H9 (cell line): ENCODE measurements at regions not wholly inside any gene's neighbourhood (a gene's known extent, or its start where the extent isn't known, plus 50 kb on each side); places are given as distances from the start of the nearest gene placed in this dataset.

ENCODE experiments used
- DNase-seq: peaks from one replicate; pipeline ENCODE4 v3.0.0-alpha.2; 2017
- H2AFZ ChIP-seq: one replicate; pipeline ENCODE4 v1.6.1; 2013; ENCODE audit warnings: mild to moderate bottlenecking, low read length, control low read depth, moderate library complexity
- H2AK5ac ChIP-seq: 2 replicates; pipeline ENCODE4 v1.6.1; 2013; ENCODE audit warnings: low read length, control low read depth, mixed read lengths; ENCODE audit not compliant: insufficient read length
- H2BK120ac ChIP-seq: one replicate; pipeline ENCODE4 v1.6.1; 2013; ENCODE audit warnings: low read depth, mild to moderate bottlenecking, low read length, control low read depth, inconsistent platforms; ENCODE audit not compliant: poor library complexity, severe bottlenecking
- H2BK12ac ChIP-seq: 2 replicates; pipeline ENCODE4 v1.6.1; 2013; ENCODE audit warnings: low read length, control low read depth, mixed read lengths, low read depth; ENCODE audit not compliant: insufficient read length
- H2BK15ac ChIP-seq: 2 replicates; pipeline ENCODE4 v1.6.1; 2013; ENCODE audit warnings: low read depth, low read length, control low read depth
- H2BK20ac ChIP-seq: one replicate; pipeline ENCODE4 v1.6.1; 2013; ENCODE audit warnings: low read depth, mild to moderate bottlenecking, low read length, control low read depth, inconsistent platforms; ENCODE audit not compliant: poor library complexity, severe bottlenecking
- H2BK5ac ChIP-seq: 2 replicates; pipeline ENCODE4 v1.6.1; 2013; ENCODE audit warnings: low read length, control low read depth, mixed read lengths; ENCODE audit not compliant: insufficient read length
- H3K14ac ChIP-seq: 2 replicates; pipeline ENCODE4 v1.6.1; 2013; ENCODE audit warnings: low read length, control low read depth; ENCODE audit not compliant: insufficient read depth
- H3K18ac ChIP-seq: 2 replicates; pipeline ENCODE4 v1.6.1; 2013; ENCODE audit warnings: low read depth, mild to moderate bottlenecking, mixed read lengths, low read length, control low read depth; ENCODE audit not compliant: insufficient read length
- H3K23ac ChIP-seq: 2 replicates; pipeline ENCODE4 v1.6.1; 2013; ENCODE audit warnings: low read length, control low read depth, mixed read lengths, low read depth; ENCODE audit not compliant: insufficient read length
- H3K23me2 ChIP-seq: 2 replicates; pipeline ENCODE4 v1.6.1; 2013; ENCODE audit warnings: low read depth, mild to moderate bottlenecking, mixed read lengths, low read length, control low read depth; ENCODE audit not compliant: insufficient read length, poor library complexity, severe bottlenecking
- H3K27ac ChIP-seq: 2 replicates; pipeline ENCODE4 v1.5.1; 2013; ENCODE audit warnings: low read length, control low read depth, mixed read lengths, low read depth; ENCODE audit not compliant: insufficient read length
- H3K27me3 ChIP-seq: 2 replicates; pipeline ENCODE4 v1.6.1; 2013; ENCODE audit warnings: low read length, control low read depth, inconsistent platforms; ENCODE audit not compliant: insufficient read depth
- H3K4ac ChIP-seq: 2 replicates; pipeline ENCODE4 v1.6.1; 2013; ENCODE audit warnings: low read depth, mild to moderate bottlenecking, control low read depth, inconsistent platforms, low read length, moderate library complexity
- H3K4me1 ChIP-seq: 2 replicates; pipeline ENCODE4 v1.6.1; 2013; ENCODE audit warnings: low read length, control low read depth, inconsistent platforms; ENCODE audit not compliant: insufficient read depth
- H3K4me2 ChIP-seq: 2 replicates; pipeline ENCODE4 v1.6.1; 2013; ENCODE audit warnings: low read length, control low read depth, mixed read lengths; ENCODE audit not compliant: insufficient read length, insufficient read depth
- H3K56ac ChIP-seq: 2 replicates; pipeline ENCODE4 v1.6.1; 2013; ENCODE audit warnings: low read depth, mild to moderate bottlenecking, mixed read lengths, low read length, control low read depth; ENCODE audit not compliant: insufficient read length
- H3K79me1 ChIP-seq: 2 replicates; pipeline ENCODE4 v1.6.1; 2013; ENCODE audit warnings: low read depth, mild to moderate bottlenecking, moderate library complexity, low read length, control low read depth, inconsistent platforms; ENCODE audit not compliant: insufficient read depth, poor library complexity, severe bottlenecking
- H3K79me2 ChIP-seq: 2 replicates; pipeline ENCODE4 v1.6.1; 2013; ENCODE audit warnings: low read length, control low read depth, inconsistent platforms; ENCODE audit not compliant: insufficient read depth
- H3K9ac ChIP-seq: 2 replicates; pipeline ENCODE4 v1.6.1; 2013; ENCODE audit warnings: low read length, control low read depth, mixed read lengths; ENCODE audit not compliant: insufficient read length; ENCODE audit errors: extremely low read depth
- H3K9me3 ChIP-seq: one replicate; pipeline ENCODE4 v1.6.1; 2013; ENCODE audit warnings: low read depth, low read length, inconsistent platforms; ENCODE audit not compliant: control insufficient read depth
- H3T11ph ChIP-seq: one replicate; pipeline ENCODE4 v1.6.1; 2013; ENCODE audit warnings: mild to moderate bottlenecking, low read length, control low read depth, inconsistent platforms
- H4K20me1 ChIP-seq: one replicate; pipeline ENCODE4 v1.6.1; 2013; ENCODE audit not compliant: control insufficient read depth, insufficient read length, insufficient read depth
- H4K5ac ChIP-seq: 2 replicates; pipeline ENCODE4 v1.6.1; 2013; ENCODE audit warnings: low read depth, mild to moderate bottlenecking, mixed read lengths, low read length, control low read depth; ENCODE audit not compliant: insufficient read length
- H4K8ac ChIP-seq: replicated peaks from 2 replicates; pipeline ENCODE4 v1.6.1; 2013; ENCODE audit warnings: low read length, control low read depth, mixed read lengths, low read depth; ENCODE audit not compliant: insufficient read length
- H4K91ac ChIP-seq: 2 replicates; pipeline ENCODE4 v1.6.1; 2013; ENCODE audit warnings: low read depth, mild to moderate bottlenecking, moderate library complexity, mixed read lengths, low read length, control low read depth; ENCODE audit not compliant: insufficient read length
- H3K27ac Mint-ChIP-seq, 3 experiments: 2 replicates in 2 of 3; 3 replicates in 1 of 3; pipeline ENCODE4 v1.8.0; 2020 to 2021; ENCODE audit warnings: mixed read lengths in 3 of 3, mild to moderate bottlenecking in 1 of 3, moderate library complexity in 1 of 3
- H3K27me3 Mint-ChIP-seq: 2 replicates; pipeline ENCODE4 v1.8.0; 2021; ENCODE audit warnings: low read depth, mild to moderate bottlenecking, moderate library complexity, mixed read lengths
- H3K36me3 Mint-ChIP-seq, 3 experiments: 2 replicates in 2 of 3; 3 replicates in 1 of 3; pipeline ENCODE4 v1.8.0; 2020 to 2021; ENCODE audit warnings: low read depth in 3 of 3, mixed read lengths in 3 of 3; ENCODE audit not compliant: insufficient read depth in 1 of 3
- H3K4me1 Mint-ChIP-seq, 2 experiments: 2 replicates each; pipeline ENCODE4 v1.8.0; 2020; ENCODE audit warnings: mixed read lengths in 2 of 2
- H3K4me3 Mint-ChIP-seq, 2 experiments: 2 replicates in 1 of 2; 3 replicates in 1 of 2; pipeline ENCODE4 v1.8.0; 2020 to 2021; ENCODE audit warnings: mild to moderate bottlenecking in 2 of 2, mixed read lengths in 2 of 2, moderate library complexity in 1 of 2
- H3K9me3 Mint-ChIP-seq, 2 experiments: 2 replicates in 1 of 2; 3 replicates in 1 of 2; pipeline ENCODE4 v1.8.0; 2020; ENCODE audit warnings: mild to moderate bottlenecking in 2 of 2, mixed read lengths in 2 of 2, moderate library complexity in 1 of 2
- WGBS: extraction: QIAGEN DNeasy Blood & Tissue Kit; methylation state at CpG from one replicate; pipeline ENCODE4 v1.1.7; 2013; ENCODE audit warnings: missing lambda C conversion rate, low lambda C conversion rate, mixed read lengths; ENCODE audit not compliant: insufficient read length; ENCODE audit errors: extremely low coverage; 5-methylcytosine and 5-hydroxymethylcytosine counted together
- TF ChIP-seq, protein P1 (sequence below): fragments of 200-600 bp; sonication (generic); conservative IDR thresholded peaks from 3 replicates; pipeline ENCODE4 v1.8.0; 2021; ENCODE audit warnings: antibody characterized with exemption, mild to moderate bottlenecking

DNA sequence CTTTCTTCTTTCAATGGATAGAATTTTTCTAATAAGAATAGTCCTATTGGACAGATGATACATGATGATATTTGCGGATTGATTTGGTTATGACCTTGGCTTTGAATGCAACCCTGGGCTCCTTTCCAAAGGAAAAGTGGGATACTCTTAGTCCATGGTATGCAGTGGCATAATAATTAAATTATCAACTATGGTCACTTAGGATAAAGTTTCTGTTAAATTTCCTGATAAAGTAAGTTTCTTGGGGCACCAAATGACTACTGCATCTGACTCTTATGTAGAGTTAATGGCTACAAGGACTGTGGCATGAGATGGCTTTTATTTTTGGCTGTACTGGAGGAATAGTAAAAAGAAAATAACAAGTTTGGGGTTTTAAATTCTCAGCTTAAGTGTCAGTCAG, 126.7 kb downstream of the QPCT start:
- Mint-ChIP-seq H3K9me3 (no peaks in the 10 kb centered on the region), H3K4me1 (no peaks in the 10 kb centered on the region), H3K27me3 (peaks cover 2% of the 10 kb centered on the region; the same call in 1 of the 2 replicates), H3K36me3 (no peaks in the 10 kb centered on the region), H3K4me3 (no peak overlapping the region), H3K27ac (no peak overlapping the region)
- Histone ChIP-seq H2BK5ac (no peak overlapping the region), H3K23me2 (no peaks in the 10 kb centered on the region), H3K9ac (no peak overlapping the region), H3T11ph (no peak overlapping the region), H3K4ac (no peak overlapping the region), H3K56ac (no peak overlapping the region), H3K79me1 (no peaks in the 10 kb centered on the region), H3K4me2 (no peak overlapping the region), H3K79me2 (no peaks in the 10 kb centered on the region), H3K18ac (no peak overlapping the region), H2BK12ac (no peak overlapping the region), H2AFZ (no peak overlapping the region), H4K5ac (no peak overlapping the region), H3K27me3 (no peaks in the 10 kb centered on the region), H2AK5ac (no peak overlapping the region), H4K8ac (no peak overlapping the region), H2BK120ac (no peak overlapping the region), H3K27ac (no peak overlapping the region), H3K9me3 (no peaks in the 10 kb centered on the region), H4K20me1 (no peaks in the 10 kb centered on the region), H2BK15ac (no peak overlapping the region), H3K23ac (no peak overlapping the region), H2BK20ac (no peak overlapping the region), H3K4me1 (no peaks in the 10 kb centered on the region), H3K14ac (no peak overlapping the region), H4K91ac (no peak overlapping the region)
- no peak for DNase-seq
- WGBS = no CpG with 5 or more reads among the region's 1 CpG
- TF ChIP-seq, protein P1, sequence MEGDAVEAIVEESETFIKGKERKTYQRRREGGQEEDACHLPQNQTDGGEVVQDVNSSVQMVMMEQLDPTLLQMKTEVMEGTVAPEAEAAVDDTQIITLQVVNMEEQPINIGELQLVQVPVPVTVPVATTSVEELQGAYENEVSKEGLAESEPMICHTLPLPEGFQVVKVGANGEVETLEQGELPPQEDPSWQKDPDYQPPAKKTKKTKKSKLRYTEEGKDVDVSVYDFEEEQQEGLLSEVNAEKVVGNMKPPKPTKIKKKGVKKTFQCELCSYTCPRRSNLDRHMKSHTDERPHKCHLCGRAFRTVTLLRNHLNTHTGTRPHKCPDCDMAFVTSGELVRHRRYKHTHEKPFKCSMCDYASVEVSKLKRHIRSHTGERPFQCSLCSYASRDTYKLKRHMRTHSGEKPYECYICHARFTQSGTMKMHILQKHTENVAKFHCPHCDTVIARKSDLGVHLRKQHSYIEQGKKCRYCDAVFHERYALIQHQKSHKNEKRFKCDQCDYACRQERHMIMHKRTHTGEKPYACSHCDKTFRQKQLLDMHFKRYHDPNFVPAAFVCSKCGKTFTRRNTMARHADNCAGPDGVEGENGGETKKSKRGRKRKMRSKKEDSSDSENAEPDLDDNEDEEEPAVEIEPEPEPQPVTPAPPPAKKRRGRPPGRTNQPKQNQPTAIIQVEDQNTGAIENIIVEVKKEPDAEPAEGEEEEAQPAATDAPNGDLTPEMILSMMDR = no peak
